Heart right ventricle (tissue), 16 donors: ENCODE measurements at regions not wholly inside any gene's neighbourhood (a gene's known extent, or its start where the extent isn't known, plus 50 kb on each side); places are given as distances from the start of the nearest gene placed in this dataset.

Experiments
- ATAC-seq, 8 donors: fragments of 200-7000 bp; cut with Tn5 transposase; one replicate each; pipeline ENCODE4 v1.9.1; 2020; ENCODE audit warnings: mild to moderate bottlenecking in 8 of 8, moderate library complexity in 8 of 8, moderate number of reproducible peaks in 1 of 8
- DNase-seq, 2 donors: peaks; one replicate each; pipeline ENCODE4 v3.0.0-alpha.2; 2020
- H3K27ac ChIP-seq, 10 donors: fragments of 200-600 bp; sonication (generic) in 2 of 10; one replicate each; pipeline versions ENCODE4 v1.5.0 to v1.8.0; 2020 to 2022; ENCODE audit warnings: mild to moderate bottlenecking in 3 of 10
- H3K27me3 ChIP-seq, 7 donors: fragments of 200-600 bp; one replicate each; pipeline ENCODE4 v1.8.0; 2021 to 2022; ENCODE audit warnings: mild to moderate bottlenecking in 2 of 7
- H3K36me3 ChIP-seq, 9 donors: fragments of 200-600 bp; sonication (generic) in 1 of 9; one replicate each; pipeline versions ENCODE4 v1.5.0 to v1.8.0; 2020 to 2022; ENCODE audit warnings: mild to moderate bottlenecking in 2 of 9
- H3K4me1 ChIP-seq, 9 donors: fragments of 200-600 bp; sonication (generic) in 1 of 9; one replicate each; pipeline versions ENCODE4 v1.5.0 to v1.8.0; 2020 to 2022; ENCODE audit warnings: mild to moderate bottlenecking in 4 of 9
- H3K4me3 ChIP-seq, 10 donors: fragments of 200-600 bp; sonication (generic) in 2 of 10; one replicate each; pipeline versions ENCODE4 v1.5.0 to v1.8.0; 2020 to 2022; ENCODE audit warnings: mild to moderate bottlenecking in 7 of 10, moderate library complexity in 2 of 10
- H3K9me3 ChIP-seq, 11 donors: fragments of 200-600 bp in 10 of 11; sonication (generic) in 2 of 11; one replicate each; pipeline versions ENCODE4 v1.5.0 to v1.8.0; 2013 to 2022; ENCODE audit warnings: mild to moderate bottlenecking in 2 of 11, control low read depth in 1 of 11, moderate library complexity in 1 of 11
- WGBS, 2 donors: extraction: QIAGEN DNeasy Blood & Tissue Kit; methylation state at CpG; one replicate each; pipeline ENCODE4 v1.1.7; 2013; ENCODE audit warnings: inconsistent platforms in 1 of 2; 5-methylcytosine and 5-hydroxymethylcytosine counted together
- intact Hi-C, 10 donors: fragments of 100-400 bp; cut with DNase I; formaldehyde crosslinking; loops; one replicate each; pipeline versions ENCODE4 v1.11.1 to v1.14.2; 2022
- TF ChIP-seq, protein P1 (sequence below), 9 donors: fragments of 200-600 bp; sonication (generic) in 2 of 9; IDR thresholded peaks; one replicate each; pipeline versions ENCODE4 v1.5.0 to v1.8.0; 2021 to 2022; ENCODE audit warnings: antibody characterized with exemption in 9 of 9, mild to moderate bottlenecking in 5 of 9, moderate library complexity in 1 of 9
- donor health status: Arrhythmogenic right ventricular cardiomyopathy.
- donor health status: ischemic (EF 13 %, LVEDD 7.1; RV severe dilation, severe dysfunction).
- donor health status: healthy with polysubstance abuse.
- donor health status: DM: no; HTN: yes; CAD: no.
- donor health status: DM: no; HTN: no; CAD: no.
- donor health status: ischemic (EF 25% LVEDD 6.9; RV normal size, moderate dysfunction).
- donor health status: ischemic (EF 25% LVEDD 5.7; RV mildly dilated, moderate dysfunction).
- donor health status: healthy.
- donor health status: DM: yes; HTN: yes; CAD: no.
- donor health status: Ischemic cardiomyopathy.
- donor health status: ischemic (EF 35%, LVEDD 5.7; RV mildly dilated, moderate dysfunction).
- donor health status: nonischemic (EF 11% LVEDD 7.7; RV severe dilation, severe dysfunction).
- donor health status: DM: yes; HTN: yes; CAD: no.
- donor health status: PGD.
- donor health status: ischemic (EF 29% LVEDD 5.4; RV normal size, mild dysfunction).
- donor health status: nonischemic (EF 23%, LVEDD 6.1; RV moderate dilation, normal function).

DNA sequence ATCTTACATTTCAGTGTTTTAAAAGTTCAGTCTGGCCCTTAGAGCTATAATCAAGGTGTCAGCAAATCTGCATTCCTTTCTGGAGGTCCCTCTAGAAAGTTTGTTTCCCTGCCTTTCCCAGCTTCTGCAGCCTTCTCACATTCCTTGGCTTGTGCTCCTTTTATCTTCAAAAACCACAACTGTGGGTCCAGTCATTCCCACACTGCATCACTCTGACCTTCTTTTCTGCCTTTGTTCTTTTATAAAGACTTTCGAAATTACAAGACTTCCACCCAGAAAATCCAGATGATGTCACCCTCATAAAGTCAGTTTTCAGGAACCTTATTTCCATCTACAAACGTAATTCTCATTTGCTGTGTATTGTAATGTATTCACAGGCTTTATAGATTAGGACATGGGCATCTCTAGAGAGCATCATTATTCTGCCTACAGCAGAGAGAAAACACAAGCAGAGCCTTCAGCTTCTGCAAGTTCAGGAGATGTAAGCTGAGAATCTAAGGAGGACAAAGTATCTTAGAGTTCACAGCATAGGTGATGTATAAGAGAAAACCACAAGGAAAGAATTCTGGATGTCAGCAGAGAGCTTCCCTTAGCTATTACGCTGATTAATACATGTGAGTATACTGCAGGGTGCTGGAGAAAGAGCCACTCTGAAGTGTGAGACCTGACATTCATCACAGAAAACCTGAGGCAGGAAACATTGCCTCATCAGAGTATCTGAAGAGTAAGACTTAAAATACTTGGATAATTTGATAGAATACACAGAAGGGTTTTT lies 1100.2 kb downstream of the CBLN2 start:
- no peak for ATAC-seq
- peaks cover 0 to 19% (median 0%) of the 10 kb centered on the region in 11 donors for H3K9me3 ChIP-seq
- no peak overlapping the region for H3K27ac ChIP-seq
- H3K4me1 ChIP-seq, result no peaks in the 10 kb centered on the region
- TF ChIP-seq, protein P1, sequence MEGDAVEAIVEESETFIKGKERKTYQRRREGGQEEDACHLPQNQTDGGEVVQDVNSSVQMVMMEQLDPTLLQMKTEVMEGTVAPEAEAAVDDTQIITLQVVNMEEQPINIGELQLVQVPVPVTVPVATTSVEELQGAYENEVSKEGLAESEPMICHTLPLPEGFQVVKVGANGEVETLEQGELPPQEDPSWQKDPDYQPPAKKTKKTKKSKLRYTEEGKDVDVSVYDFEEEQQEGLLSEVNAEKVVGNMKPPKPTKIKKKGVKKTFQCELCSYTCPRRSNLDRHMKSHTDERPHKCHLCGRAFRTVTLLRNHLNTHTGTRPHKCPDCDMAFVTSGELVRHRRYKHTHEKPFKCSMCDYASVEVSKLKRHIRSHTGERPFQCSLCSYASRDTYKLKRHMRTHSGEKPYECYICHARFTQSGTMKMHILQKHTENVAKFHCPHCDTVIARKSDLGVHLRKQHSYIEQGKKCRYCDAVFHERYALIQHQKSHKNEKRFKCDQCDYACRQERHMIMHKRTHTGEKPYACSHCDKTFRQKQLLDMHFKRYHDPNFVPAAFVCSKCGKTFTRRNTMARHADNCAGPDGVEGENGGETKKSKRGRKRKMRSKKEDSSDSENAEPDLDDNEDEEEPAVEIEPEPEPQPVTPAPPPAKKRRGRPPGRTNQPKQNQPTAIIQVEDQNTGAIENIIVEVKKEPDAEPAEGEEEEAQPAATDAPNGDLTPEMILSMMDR (IDR thresholded peaks at IDR 0.05), result no peak
- DNase-seq, result no peak
- H3K36me3 ChIP-seq, result no peaks in the 10 kb centered on the region
- WGBS, 2 donors, result 52 to 63% methylated on average over 3 of the region's 3 CpGs
- H3K4me3 ChIP-seq, result no peak overlapping the region
- no peaks in the 10 kb centered on the region for H3K27me3 ChIP-seq
- intact Hi-C loops, result no loop called here

- WGBS, 2 donors, result 54 to 65% methylated on average over 3 of the region's 3 CpGs
- ATAC-seq, result no peak
- TF ChIP-seq, protein P1 (IDR thresholded peaks at IDR 0.05), result no peak
These were observed 1101.4 kb downstream of the CBLN2 start for GRCh38 chr18:71442731-71443141.

DNA sequence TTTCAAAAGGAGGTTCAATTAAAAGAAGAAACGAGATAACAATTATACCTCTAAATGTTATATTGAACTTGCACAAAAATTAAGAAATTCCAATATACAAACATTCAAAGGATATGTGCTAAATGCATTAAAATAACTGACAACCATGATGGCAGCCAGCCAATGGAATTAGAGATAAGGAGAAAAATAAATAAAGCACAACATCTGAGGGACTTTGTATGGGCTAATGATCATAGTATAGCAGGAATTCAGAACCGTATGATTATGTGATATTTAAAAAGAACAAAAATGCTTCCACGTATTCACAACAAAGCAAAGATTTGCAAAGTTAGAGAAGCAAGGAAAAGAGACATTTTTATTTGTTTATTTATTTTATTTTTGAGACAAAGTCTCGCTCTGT lies 1103.0 kb downstream of the CBLN2 start:
- Histone ChIP-seq H3K27me3 (no peaks in the 10 kb centered on the region), H3K27ac (no peak overlapping the region), H3K4me3 (no peak overlapping the region), H3K36me3 (no peaks in the 10 kb centered on the region), H3K9me3 (peaks cover 0 to 15% (median 0%) of the 10 kb centered on the region in 11 donors), H3K4me1 (no peaks in the 10 kb centered on the region)
- TF ChIP-seq, protein P1 (IDR thresholded peaks at IDR 0.05), result no peak
- ATAC-seq (no peak), DNase-seq (no peak)
- intact Hi-C loops, result no loop called here
- 54 to 65% methylated on average over 4 of the region's 4 CpGs for WGBS, 2 donors

More at GRCh38 chr18:71442731-71443141, 1101.4 kb downstream of the CBLN2 start:
- H3K9me3 ChIP-seq, result peaks cover 0 to 19% (median 0%) of the 10 kb centered on the region in 11 donors
- intact Hi-C loops, result no loop called here
- no peak overlapping the region for H3K27ac ChIP-seq
- no peak for DNase-seq
- H3K27me3 ChIP-seq, result no peaks in the 10 kb centered on the region
- H3K36me3 ChIP-seq, result no peaks in the 10 kb centered on the region
- no peaks in the 10 kb centered on the region for H3K4me1 ChIP-seq
- H3K4me3 ChIP-seq, result no peak overlapping the region

DNA sequence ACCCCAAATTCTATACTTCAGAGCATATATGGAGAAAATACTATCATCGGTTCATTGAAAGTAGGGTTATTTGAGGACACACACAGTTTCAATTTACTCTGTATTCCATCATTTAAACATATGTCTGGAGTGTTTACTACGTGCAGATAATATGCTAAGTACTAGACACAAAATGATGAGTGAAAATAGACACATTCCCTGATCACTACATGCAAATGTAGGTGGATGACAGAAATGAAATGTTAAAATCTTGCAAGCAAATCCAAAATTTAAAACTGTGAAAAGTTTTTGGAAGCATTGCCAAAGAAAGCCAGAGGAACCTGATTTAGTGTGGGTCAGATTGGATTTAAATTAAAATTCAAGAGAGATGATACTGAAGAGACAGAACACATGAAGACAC lies 1106.6 kb downstream of the CBLN2 start:
- TF ChIP-seq, protein P1 (IDR thresholded peaks at IDR 0.05), result no peak
- no peak overlapping the region for H3K27ac ChIP-seq
- no peaks in the 10 kb centered on the region for H3K4me1 ChIP-seq
- no peak for DNase-seq
- no peaks in the 10 kb centered on the region for H3K36me3 ChIP-seq
- no peak overlapping the region for H3K4me3 ChIP-seq
- intact Hi-C loops, result no loop called here
- no peaks in the 10 kb centered on the region for H3K9me3 ChIP-seq
- no peaks in the 10 kb centered on the region for H3K27me3 ChIP-seq
- WGBS, 2 donors, result 79 to 87% methylated on average over 2 of the region's 2 CpGs
- ATAC-seq, result no peak
